Activated B cell treated with CpG ODN at 0.5 μM for 24 hours (primary cell): ENCODE measurements at regions not wholly inside any gene's neighbourhood (a gene's known extent, or its start where the extent isn't known, plus 50 kb on each side); places are given as distances from the start of the nearest gene placed in this dataset.
A peak's percentile ranks its signal among the peaks of the same experiment; 100 is the strongest.

Experiments used
- ATAC-seq: fragments of 200-7000 bp; cut with Tn5 transposase; one replicate; pipeline ENCODE4 v1.10.0; 2021; ENCODE audit warnings: low read depth, mild to moderate bottlenecking, moderate library complexity
- CTCF ChIA-PET: fragments of 350-600 bp; sonication (Branson Sonifier 250); formaldehyde crosslinking; loops from one replicate; lab custom pipeline; 2021; ENCODE audit warnings: antibody characterized with exemption; lab: Charles Lee
- POLR2A ChIA-PET: fragments of 350-600 bp; sonication (Branson Sonifier 250); formaldehyde crosslinking; loops from one replicate; lab custom pipeline; 2021; ENCODE audit warnings: antibody characterized with exemption; lab: Charles Lee
- DNase-seq: peaks from one replicate; pipeline ENCODE4 v3.0.0; 2022
- H3K27ac Mint-ChIP-seq: one replicate; pipeline ENCODE4 v1.8.0; 2020; ENCODE audit warnings: mixed read lengths
- H3K27me3 Mint-ChIP-seq: one replicate; pipeline ENCODE4 v1.8.0; 2021; ENCODE audit warnings: mixed read lengths
- H3K36me3 Mint-ChIP-seq: one replicate; pipeline ENCODE4 v1.8.0; 2021; ENCODE audit warnings: low read depth, mixed read lengths
- H3K4me1 Mint-ChIP-seq: one replicate; pipeline ENCODE4 v1.8.0; 2021; ENCODE audit warnings: mixed read lengths
- H3K4me3 Mint-ChIP-seq: one replicate; pipeline ENCODE4 v1.8.0; 2020; ENCODE audit warnings: mild to moderate bottlenecking, mixed read lengths
- H3K9me3 Mint-ChIP-seq: one replicate; pipeline ENCODE4 v1.8.0; 2020; ENCODE audit warnings: mixed read lengths
- intact Hi-C: fragments of 100-400 bp; cut with micrococcal nuclease; formaldehyde crosslinking; loops from one replicate; pipeline ENCODE4 v1.15.1; 2024
- TF ChIP-seq, protein P1 (sequence below): fragments of 200-600 bp; IDR thresholded peaks from one replicate; pipeline ENCODE4 v1.8.0; 2022; ENCODE audit warnings: antibody characterized with exemption, mild to moderate bottlenecking

DNA sequence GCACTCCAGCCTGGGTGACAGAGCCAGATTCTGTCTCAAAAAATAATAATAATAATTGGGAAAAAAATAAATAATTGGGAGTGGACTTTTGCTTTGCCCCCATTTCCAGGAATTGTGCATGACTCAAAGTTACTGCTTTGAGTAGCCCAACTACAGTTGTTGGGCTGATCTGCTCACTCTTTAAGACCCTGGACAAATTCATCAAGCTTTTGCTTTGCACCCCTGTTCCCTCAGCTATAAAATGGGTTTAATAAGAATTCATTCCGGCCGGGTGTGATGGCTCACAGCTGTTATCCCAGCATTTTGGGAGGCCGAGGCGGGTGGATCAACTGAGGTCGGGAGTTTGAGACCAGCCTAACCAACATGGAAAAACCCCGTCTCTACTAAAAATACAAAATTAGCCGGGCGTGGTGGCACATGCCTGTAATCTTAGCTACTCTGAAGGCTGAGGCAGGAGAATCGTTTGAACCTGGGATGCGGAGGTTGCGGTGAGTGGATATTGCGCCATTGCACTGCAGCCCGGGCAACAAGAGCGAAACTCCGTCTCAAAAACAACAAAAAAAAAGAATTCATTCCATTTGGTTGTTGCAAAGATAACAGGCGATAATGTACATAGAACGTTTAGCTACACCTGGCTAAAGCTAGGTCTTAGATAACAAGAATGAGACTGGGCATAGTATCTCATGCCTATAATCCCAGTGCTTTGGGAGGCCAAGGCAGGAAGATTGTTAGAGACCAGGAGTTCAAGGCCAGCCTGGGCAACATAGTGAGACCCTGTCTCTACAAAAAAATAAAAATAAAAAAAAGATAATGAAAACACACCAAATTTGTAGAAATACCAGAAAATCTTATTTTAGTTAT is 87.9 kb upstream of the ZNF217 start:
- intact Hi-C loops, result loop anchor here (5.0 kb wide), 1 partner anchor 46 kb away; no protein-coding TSS in a partner anchor
- Mint-ChIP-seq H3K36me3 (no peaks in the 10 kb centered on the region), H3K9me3 (no peaks in the 10 kb centered on the region), H3K27ac (no peak overlapping the region), H3K4me3 (no peak overlapping the region), H3K27me3 (no peaks in the 10 kb centered on the region), H3K4me1 (peaks cover 35% of the 10 kb centered on the region)
- POLR2A ChIA-PET, result no interaction called here
- CTCF ChIA-PET, result no interaction called here
- DNase-seq, result no peak
- ATAC-seq, result no peak
- TF ChIP-seq, protein P1, sequence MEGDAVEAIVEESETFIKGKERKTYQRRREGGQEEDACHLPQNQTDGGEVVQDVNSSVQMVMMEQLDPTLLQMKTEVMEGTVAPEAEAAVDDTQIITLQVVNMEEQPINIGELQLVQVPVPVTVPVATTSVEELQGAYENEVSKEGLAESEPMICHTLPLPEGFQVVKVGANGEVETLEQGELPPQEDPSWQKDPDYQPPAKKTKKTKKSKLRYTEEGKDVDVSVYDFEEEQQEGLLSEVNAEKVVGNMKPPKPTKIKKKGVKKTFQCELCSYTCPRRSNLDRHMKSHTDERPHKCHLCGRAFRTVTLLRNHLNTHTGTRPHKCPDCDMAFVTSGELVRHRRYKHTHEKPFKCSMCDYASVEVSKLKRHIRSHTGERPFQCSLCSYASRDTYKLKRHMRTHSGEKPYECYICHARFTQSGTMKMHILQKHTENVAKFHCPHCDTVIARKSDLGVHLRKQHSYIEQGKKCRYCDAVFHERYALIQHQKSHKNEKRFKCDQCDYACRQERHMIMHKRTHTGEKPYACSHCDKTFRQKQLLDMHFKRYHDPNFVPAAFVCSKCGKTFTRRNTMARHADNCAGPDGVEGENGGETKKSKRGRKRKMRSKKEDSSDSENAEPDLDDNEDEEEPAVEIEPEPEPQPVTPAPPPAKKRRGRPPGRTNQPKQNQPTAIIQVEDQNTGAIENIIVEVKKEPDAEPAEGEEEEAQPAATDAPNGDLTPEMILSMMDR, result no peak

DNA sequence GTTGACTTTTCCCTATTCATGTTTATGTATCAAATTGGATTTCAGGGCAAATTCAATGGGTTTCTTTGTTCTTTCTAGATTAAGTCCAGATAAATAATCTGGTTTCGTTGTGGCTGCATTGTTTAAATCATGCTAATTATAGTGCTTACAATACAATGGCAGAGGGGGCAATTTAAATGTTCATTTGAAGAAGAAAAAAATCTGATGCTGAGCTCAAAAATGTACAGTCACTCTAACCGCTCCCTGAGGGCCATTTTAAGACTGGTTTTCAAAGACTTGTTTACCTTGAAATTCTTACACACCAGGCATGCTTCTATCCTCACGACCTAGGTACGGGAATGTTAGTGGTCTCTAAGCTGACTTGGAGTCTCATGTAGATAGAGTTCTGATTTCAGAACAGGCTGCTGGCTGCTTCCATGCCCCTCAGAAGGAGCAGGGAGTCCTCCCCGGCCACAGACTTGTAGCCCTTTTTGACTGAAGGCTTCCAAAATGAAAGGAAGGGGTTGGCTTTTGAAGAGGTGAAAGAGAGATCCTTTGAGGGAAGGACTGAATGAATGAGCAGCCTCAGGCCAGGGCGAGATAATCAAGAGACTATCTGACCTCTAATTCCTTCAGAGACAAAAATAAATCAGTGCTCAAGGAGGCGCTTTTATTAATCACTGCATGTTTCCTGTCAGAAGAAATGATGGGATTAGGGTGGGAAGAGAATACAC is 86.1 kb upstream of the ZNF217 start:
- ChIA-PET POLR2A (no interaction called here), CTCF (no interaction called here)
- H3K9me3 Mint-ChIP-seq, result no peaks in the 10 kb centered on the region
- intact Hi-C loops, result loop anchor here (2.0 to 5.0 kb wide), 2 partner anchors 13 to 48 kb away; no protein-coding TSS in a partner anchor
- no peaks in the 10 kb centered on the region for H3K36me3 Mint-ChIP-seq
- TF ChIP-seq, protein P1, result no peak
- no peak overlapping the region for H3K27ac Mint-ChIP-seq
- no peak overlapping the region for H3K4me3 Mint-ChIP-seq
- peaks cover 26% of the 10 kb centered on the region for H3K4me1 Mint-ChIP-seq
- ATAC-seq (no peak), DNase-seq (no peak)
- no peaks in the 10 kb centered on the region for H3K27me3 Mint-ChIP-seq

DNA sequence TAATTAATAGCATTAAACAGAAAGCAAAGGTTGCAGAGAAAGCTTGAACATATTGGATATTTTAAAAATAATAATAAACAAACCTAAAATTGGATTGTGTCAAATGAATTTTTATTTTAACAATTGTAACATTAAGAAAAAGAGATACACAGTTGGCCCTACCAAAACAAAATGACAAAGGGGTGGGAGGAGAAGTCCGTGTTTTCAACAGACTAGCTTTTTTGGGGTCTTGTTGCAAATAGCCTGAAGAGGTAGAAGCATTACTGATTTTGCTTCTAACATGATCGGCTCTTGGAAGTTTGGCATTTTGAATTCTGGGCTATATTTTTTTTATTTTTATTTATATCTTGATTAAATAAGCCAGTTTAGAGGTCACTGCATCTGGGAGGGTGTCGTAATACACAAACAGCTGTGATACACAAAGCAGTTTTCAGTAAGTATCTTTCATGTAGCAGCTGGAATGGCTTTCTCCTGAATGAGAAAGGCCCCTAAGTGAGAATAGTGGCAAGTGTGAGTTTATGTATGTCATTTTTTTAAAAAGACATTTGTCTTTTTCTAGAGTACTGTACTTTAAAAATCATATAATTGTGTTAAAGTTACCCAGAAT is 85.5 kb upstream of the ZNF217 start:
- Mint-ChIP-seq H3K4me1 (peaks cover 26% of the 10 kb centered on the region), H3K27ac (no peak overlapping the region), H3K36me3 (no peaks in the 10 kb centered on the region), H3K4me3 (no peak overlapping the region), H3K27me3 (no peaks in the 10 kb centered on the region), H3K9me3 (no peaks in the 10 kb centered on the region)
- ChIA-PET CTCF (no interaction called here), POLR2A (interaction anchor here (0.8 kb wide), 1 partner anchor 51 kb away, joined by 4 read pairs; no protein-coding TSS in a partner anchor)
- DNase-seq (no peak), ATAC-seq (no peak)
- intact Hi-C loops, result loop anchor here (2.0 kb wide), 1 partner anchor 14 kb away; no protein-coding TSS in a partner anchor
- TF ChIP-seq, protein P1, result no peak

DNA sequence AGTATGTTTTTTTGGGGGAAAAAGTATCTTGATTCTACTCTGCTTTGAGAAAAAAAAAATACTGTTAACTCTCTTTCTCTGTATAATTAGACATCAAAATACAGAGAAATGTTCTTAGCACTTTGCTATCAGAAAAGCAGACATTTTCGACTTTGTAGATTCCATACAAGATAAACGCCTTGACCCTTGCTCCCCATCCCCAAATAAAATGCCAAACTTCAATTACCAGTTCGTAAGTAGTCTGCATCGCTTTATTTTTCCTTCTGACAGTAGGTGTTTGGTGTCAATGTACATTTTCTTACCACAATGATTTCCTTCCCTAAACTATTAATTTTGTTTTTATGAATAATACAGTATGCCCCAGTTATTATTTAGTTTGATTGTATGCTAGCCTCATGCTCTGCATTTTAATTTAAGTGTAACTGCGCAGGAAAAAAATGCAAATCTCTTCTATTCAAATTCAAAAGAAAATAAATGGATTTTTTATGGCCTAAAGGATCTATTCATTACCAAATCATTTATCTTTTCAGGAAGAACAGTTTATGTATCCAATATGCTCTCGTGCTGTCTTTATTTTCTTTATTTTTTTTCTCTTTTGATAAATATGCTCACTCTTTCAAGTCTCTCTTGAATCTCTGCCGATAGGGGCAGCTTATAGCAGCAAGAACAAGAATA is 84.8 kb upstream of the ZNF217 start:
- POLR2A ChIA-PET, result interaction anchor here (0.5 to 0.8 kb wide), 3 partner anchors 9 to 81 kb away, joined by 3 to 5 read pairs (median 4); no protein-coding TSS in a partner anchor
- Mint-ChIP-seq H3K27me3 (no peaks in the 10 kb centered on the region), H3K9me3 (no peaks in the 10 kb centered on the region), H3K4me3 (peak overlapping the region; percentile 35), H3K4me1 (peaks cover 26% of the 10 kb centered on the region), H3K36me3 (no peaks in the 10 kb centered on the region), H3K27ac (peak overlapping the region; percentile 54)
- no peak for ATAC-seq
- intact Hi-C loops, result loop anchor here (2.0 kb wide), 1 partner anchor 14 kb away; no protein-coding TSS in a partner anchor
- CTCF ChIA-PET, result no interaction called here
- TF ChIP-seq, protein P1, result no peak
- DNase-seq, result no peak
